Brain microvascular endothelial cell (primary cell): ENCODE measurements at regions not wholly inside any gene's neighbourhood (a gene's known extent, or its start where the extent isn't known, plus 50 kb on each side); places are given as distances from the start of the nearest gene placed in this dataset.

Experiments
- DNase-seq: peaks from one replicate; pipeline ENCODE4 v3.0.0-alpha.2; 2020
- H3K27ac ChIP-seq: fragments of 250-450 bp; sonication (Bioruptor Pico); 2 replicates; pipeline ENCODE4 v1.5.1; 2020; ENCODE audit warnings: mild to moderate bottlenecking, moderate library complexity
- H3K27me3 ChIP-seq: fragments of 250-450 bp; sonication (Bioruptor Pico); replicated peaks from 2 replicates; pipeline ENCODE4 v1.5.1; 2020; ENCODE audit warnings: mild to moderate bottlenecking
- H3K36me3 ChIP-seq: fragments of 250-450 bp; sonication (Bioruptor Pico); replicated peaks from 2 replicates; pipeline ENCODE4 v1.5.1; 2020; ENCODE audit warnings: mild to moderate bottlenecking
- H3K4me3 ChIP-seq: 2 replicates; pipeline ENCODE4 v1.5.1; 2011; ENCODE audit warnings: low read depth, mild to moderate bottlenecking, control low read depth, low read length, moderate library complexity
- in situ Hi-C: cut with HindIII; loops from 2 replicates; pipeline ENCODE4 v1.10.0; 2017; ENCODE audit warnings: low sequenced_read_pairs, low pct_ligation_motif_present
- TF ChIP-seq, protein P1 (sequence below): IDR thresholded peaks from 2 replicates; pipeline ENCODE4 v1.5.1; 2011; ENCODE audit warnings: low read depth, mild to moderate bottlenecking, moderate library complexity, low read length, control low read depth, inconsistent platforms; ENCODE audit errors: missing control alignments

DNA sequence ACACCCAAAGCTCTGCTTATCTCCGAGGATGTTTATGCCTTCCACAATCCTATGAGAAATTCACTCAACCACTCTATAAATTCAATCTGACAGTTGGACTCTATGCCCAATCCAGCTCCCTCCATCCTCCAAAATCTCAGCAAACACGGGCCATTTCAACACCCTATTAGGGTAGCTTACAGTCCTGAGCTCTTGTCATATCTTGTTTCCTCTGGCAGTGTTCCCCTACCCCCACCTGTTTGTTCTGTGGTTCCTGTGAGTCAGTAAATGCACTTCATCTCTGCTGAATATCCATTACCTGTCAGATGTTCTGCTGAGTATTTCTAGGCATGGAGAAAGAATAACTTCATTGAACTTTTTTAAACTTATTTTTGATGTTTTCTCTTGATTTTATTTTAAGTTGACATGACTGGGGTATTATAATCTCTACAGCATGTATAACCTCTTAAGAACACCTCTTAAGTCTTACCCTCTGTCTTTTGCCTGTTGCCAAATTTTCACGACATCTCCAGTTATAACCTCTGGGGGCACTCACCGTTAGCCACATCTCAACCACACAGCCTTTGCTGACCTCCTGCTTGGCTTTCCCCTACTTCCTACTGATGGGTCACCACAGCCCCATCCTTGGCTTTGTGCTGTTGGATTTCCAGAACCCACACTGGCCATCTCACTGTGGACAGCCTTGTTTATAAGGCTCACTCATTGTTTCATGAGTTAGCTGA, 317.0 kb upstream of the TMPO start:
- H3K4me3 ChIP-seq: no peak overlapping the region
- no peaks in the 10 kb centered on the region for H3K27me3 ChIP-seq
- H3K27ac ChIP-seq: no peak overlapping the region
- DNase-seq: no peak
- TF ChIP-seq, protein P1, sequence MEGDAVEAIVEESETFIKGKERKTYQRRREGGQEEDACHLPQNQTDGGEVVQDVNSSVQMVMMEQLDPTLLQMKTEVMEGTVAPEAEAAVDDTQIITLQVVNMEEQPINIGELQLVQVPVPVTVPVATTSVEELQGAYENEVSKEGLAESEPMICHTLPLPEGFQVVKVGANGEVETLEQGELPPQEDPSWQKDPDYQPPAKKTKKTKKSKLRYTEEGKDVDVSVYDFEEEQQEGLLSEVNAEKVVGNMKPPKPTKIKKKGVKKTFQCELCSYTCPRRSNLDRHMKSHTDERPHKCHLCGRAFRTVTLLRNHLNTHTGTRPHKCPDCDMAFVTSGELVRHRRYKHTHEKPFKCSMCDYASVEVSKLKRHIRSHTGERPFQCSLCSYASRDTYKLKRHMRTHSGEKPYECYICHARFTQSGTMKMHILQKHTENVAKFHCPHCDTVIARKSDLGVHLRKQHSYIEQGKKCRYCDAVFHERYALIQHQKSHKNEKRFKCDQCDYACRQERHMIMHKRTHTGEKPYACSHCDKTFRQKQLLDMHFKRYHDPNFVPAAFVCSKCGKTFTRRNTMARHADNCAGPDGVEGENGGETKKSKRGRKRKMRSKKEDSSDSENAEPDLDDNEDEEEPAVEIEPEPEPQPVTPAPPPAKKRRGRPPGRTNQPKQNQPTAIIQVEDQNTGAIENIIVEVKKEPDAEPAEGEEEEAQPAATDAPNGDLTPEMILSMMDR: no peak
- in situ Hi-C loops: no loop called here
- H3K36me3 ChIP-seq: no peaks in the 10 kb centered on the region

DNA sequence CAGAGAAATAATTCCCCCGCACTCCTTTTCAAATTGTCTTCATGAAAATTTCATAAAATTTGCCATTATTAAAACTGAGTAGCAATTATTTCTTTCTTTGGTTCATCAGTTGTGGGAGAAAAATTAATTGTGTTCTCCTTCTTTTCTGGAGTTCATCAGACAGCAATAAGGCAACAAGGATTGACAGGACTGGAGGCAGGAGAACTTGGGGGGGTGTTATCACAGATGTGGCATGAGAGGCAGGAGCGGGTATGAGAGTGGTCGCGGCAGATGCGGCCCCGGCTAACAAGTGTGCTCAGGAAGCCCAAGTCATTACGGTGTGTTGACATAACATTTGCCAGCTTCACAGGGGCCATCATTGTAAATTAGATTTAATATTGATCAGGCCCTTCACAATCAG, 306.6 kb upstream of the TMPO start:
- in situ Hi-C loops: no loop called here
- H3K27ac ChIP-seq: no peak overlapping the region
- TF ChIP-seq, protein P1: no peak
- no peaks in the 10 kb centered on the region for H3K27me3 ChIP-seq
- no peak for DNase-seq
- H3K36me3 ChIP-seq: no peaks in the 10 kb centered on the region
- no peak overlapping the region for H3K4me3 ChIP-seq

DNA sequence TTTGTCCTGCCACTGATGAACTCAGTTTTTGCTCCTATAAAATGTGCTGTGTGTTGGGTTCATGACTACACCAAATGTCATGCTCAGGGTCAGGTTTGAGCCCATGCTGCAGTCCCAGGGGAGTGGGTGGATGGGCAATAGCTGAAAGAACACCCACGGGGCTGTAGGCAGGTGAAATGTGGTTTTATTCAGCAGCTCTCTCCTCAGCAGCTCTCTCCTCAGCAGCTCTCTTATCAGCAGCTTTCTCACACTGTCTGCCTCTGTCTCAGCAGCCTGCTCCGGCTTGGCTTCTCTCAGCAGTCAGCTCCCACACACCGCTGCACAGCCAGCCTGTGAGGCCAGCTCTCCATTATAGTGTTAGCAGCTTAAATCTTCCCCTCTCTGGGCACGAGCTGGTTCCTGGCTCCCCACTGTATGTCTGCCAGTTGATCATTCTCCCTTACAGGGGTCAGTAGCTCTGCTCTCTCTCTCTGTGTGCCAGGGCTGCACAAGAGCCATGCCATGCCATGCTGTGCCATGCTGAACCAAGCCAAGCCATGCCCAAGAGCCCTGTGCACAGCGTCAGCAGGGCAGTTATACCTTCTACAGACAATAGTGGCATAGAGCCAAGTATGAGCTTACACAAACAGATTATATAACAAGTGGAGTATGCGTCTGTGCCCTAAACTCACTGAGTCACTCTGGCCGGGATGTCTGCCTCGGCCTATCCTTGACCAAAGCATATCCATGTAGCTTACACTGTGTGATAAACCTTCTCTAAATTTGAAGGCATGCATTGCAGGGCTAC, 303.3 kb upstream of the TMPO start:
- H3K27me3 ChIP-seq: no peaks in the 10 kb centered on the region
- H3K36me3 ChIP-seq: no peaks in the 10 kb centered on the region
- in situ Hi-C loops: no loop called here
- DNase-seq: peak; percentile 13
- H3K4me3 ChIP-seq: no peak overlapping the region
- TF ChIP-seq, protein P1: no peak
- H3K27ac ChIP-seq: no peak overlapping the region

DNA sequence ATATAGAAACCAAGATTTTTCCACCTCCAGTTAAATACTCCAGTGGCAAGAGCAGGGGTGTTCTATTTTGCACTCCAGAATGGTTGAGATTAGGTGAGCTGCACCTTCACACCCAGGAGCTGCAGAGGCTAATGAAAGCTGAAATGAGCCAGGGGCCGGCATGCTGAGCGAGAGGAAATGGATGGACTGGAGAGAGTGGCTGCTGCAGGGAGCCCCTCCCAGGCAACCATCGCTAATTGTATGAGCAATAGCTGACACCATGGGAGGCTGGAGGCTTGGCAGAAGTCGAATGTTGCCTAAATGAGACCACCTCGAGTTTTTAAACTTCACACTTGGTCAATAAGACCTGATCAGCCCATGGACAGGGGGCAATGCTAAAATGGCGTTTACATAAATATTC, 301.8 kb upstream of the TMPO start:
- TF ChIP-seq, protein P1: no peak
- Histone ChIP-seq H3K27me3 (no peaks in the 10 kb centered on the region), H3K27ac (no peak overlapping the region), H3K4me3 (no peak overlapping the region), H3K36me3 (no peaks in the 10 kb centered on the region)
- no peak for DNase-seq
- in situ Hi-C loops: no loop called here

DNA sequence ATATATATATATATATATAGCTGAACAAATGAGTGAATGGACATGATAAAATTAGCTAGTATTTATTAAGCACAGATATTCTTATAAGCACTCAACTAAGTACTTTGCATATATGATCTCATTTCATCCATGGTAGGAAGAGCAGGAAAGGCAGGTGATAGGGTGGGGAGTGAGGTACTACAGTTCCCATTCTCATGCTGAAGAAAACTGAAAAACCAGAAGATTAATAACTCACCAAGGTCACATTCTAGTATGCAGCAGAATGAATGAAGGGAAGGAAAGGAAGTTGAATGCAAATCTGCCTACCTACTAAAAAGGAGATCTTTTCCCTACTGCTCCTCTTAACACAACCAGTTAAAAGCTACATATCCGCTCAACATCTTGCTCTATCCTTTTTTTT, 298.1 kb upstream of the TMPO start:
- Histone ChIP-seq H3K27me3 (no peaks in the 10 kb centered on the region), H3K36me3 (no peaks in the 10 kb centered on the region), H3K27ac (no peak overlapping the region), H3K4me3 (no peak overlapping the region)
- in situ Hi-C loops: no loop called here
- no peak for DNase-seq
- TF ChIP-seq, protein P1: no peak
